ENCODE measurements at regions not wholly inside any gene's neighbourhood (a gene's known extent, or its start where the extent isn't known, plus 50 kb on each side); places are given as distances from the start of the nearest gene placed in this dataset.

DNA sequence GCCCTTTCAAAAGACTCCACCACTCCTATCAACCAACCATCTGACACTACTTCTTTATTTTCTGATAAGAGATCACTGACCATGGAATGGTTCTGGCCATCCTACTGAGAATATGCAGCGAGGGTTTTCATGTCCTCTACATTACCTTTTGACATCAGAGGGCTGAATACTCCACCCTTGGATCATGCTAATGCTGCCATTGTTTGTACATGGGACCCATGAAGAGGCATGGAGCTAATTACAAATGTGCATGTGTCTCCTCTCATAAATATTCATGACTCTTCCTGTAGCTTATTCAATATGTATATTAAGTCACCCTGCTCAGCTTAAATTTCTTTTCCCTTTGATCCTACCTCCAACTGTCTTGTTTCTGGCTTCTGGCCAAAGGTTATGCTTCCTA, 1065.8 kb upstream of the GHITM start:
- intact Hi-C loops (cut with DNase I) = no loop called here

DNA sequence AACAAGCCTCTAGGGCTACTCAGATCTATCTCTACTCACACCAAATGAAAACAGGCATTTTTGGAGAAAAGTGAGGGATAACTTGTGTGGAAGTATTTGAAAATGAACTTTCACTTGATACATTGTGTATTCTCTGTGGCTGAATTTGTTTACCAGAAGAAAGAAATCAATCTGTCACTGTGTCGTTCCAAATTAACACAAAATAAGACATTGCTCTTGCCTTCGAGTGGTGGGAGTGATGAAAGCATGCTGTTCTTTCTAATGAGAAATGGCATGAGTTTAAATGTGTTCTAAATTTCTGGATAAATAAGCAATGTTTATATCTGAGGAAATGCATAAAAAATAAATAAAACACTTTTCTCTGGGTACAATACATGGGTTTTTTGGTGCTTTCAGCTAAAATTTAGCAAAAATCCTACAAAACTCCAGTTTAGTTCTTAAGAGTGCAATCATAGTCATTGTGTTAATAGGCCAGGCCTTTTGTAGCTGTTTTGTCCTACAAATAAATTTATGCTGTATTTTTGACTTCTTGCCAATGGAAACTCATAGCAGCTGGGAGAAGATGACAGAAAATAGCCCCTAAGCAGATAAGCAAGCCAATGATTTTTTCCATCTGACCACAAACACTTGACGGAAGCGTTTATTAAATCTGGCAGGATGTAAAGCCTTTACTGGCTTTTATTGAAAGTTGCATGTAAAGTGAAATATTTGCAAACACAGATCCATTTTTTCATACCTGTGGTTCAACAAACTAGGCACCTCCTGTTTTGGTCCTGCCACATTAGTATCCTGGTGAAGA, 1064.1 kb upstream of the GHITM start:
- intact Hi-C loops (cut with DNase I) = no loop called here
- no peaks in the 10 kb centered on the region for H3K4me1 ChIP-seq
- DNase-seq = no peak
- H3K36me3 ChIP-seq = no peaks in the 10 kb centered on the region
- H3K9me3 ChIP-seq = no peaks in the 10 kb centered on the region
- no peak for TF ChIP-seq POLR2A (IDR thresholded peaks at IDR 0.05)
- TF ChIP-seq, protein P1, sequence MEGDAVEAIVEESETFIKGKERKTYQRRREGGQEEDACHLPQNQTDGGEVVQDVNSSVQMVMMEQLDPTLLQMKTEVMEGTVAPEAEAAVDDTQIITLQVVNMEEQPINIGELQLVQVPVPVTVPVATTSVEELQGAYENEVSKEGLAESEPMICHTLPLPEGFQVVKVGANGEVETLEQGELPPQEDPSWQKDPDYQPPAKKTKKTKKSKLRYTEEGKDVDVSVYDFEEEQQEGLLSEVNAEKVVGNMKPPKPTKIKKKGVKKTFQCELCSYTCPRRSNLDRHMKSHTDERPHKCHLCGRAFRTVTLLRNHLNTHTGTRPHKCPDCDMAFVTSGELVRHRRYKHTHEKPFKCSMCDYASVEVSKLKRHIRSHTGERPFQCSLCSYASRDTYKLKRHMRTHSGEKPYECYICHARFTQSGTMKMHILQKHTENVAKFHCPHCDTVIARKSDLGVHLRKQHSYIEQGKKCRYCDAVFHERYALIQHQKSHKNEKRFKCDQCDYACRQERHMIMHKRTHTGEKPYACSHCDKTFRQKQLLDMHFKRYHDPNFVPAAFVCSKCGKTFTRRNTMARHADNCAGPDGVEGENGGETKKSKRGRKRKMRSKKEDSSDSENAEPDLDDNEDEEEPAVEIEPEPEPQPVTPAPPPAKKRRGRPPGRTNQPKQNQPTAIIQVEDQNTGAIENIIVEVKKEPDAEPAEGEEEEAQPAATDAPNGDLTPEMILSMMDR (IDR thresholded peaks at IDR 0.05) = no peak
- H3K27me3 ChIP-seq = no peaks in the 10 kb centered on the region
- WGBS, 2 donors = 71 to 81% methylated on average over 4 of the region's 4 CpGs
- H3K4me3 ChIP-seq (replicated peaks in 1 of 3) = no peak overlapping the region
- H3K27ac ChIP-seq = no peak overlapping the region

More for the DNA sequence above, 1065.8 kb upstream of the GHITM start:
- Histone ChIP-seq H3K27ac (no peak overlapping the region), H3K4me3 (replicated peaks in 1 of 3) (no peak overlapping the region), H3K27me3 (no peaks in the 10 kb centered on the region), H3K9me3 (no peaks in the 10 kb centered on the region), H3K36me3 (no peaks in the 10 kb centered on the region), H3K4me1 (no peaks in the 10 kb centered on the region)
- 73 to 91% methylated on average over 1 of the region's 1 CpG for WGBS, 2 donors
- DNase-seq = no peak
- no peak for TF ChIP-seq POLR2A (IDR thresholded peaks at IDR 0.05)
- TF ChIP-seq, protein P1 (IDR thresholded peaks at IDR 0.05) = no peak

DNA sequence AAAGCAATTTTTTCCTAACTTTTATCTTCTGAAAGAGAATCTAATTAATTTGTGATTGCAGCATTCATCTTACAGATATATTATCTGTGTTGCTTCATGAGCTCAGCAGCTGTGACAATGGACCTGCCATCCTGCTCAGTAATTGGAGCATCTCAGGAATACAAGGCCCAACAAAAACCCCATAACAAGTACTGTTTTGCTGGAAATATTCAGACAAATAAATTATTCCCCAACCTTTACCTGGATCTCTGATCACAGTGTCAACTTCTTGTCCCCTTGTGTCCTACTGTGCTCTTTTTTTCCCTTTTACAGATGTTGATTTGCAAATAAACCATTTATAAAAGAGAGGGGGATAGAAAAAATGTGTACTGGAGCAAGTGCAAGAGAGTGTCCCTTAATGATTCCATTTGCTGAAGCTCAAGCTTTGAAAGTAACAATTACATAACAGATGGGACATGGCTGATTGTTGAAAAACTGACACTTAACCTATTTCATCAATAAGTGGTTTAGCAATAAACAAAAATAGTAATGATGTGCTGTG, 1063.4 kb upstream of the GHITM start:
- TF ChIP-seq, protein P1 (IDR thresholded peaks at IDR 0.05) = no peak
- TF ChIP-seq POLR2A (IDR thresholded peaks at IDR 0.05) = no peak
- H3K4me3 ChIP-seq (replicated peaks in 1 of 3) = no peak overlapping the region
- intact Hi-C loops (cut with DNase I) = no loop called here
- no peak overlapping the region for H3K27ac ChIP-seq
- H3K27me3 ChIP-seq = no peaks in the 10 kb centered on the region
- H3K36me3 ChIP-seq = no peaks in the 10 kb centered on the region
- no peak for DNase-seq
- no peaks in the 10 kb centered on the region for H3K4me1 ChIP-seq
- H3K9me3 ChIP-seq = no peaks in the 10 kb centered on the region

DNA sequence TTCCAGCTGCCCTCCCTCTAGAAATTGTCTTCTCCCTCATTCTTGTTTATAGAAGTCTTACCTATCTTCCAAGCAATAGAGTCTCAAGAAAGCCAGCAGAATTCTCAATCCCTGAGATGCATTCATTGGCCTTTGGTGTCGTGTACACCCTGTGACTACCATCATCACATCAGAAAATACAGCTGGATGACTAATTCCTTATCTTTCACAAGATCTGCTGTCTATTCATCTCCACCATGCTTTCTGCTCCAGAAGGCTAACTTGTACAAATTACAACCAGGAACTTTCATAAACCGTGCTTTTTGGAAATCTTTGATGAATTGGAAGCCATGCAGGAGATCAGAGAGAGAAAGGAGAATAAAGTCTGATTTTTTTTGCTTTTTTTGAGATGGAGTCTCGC, 1062.9 kb upstream of the GHITM start:
- Histone ChIP-seq H3K9me3 (no peaks in the 10 kb centered on the region), H3K27me3 (no peaks in the 10 kb centered on the region), H3K4me3 (replicated peaks in 1 of 3) (no peak overlapping the region), H3K4me1 (no peaks in the 10 kb centered on the region), H3K36me3 (no peaks in the 10 kb centered on the region), H3K27ac (no peak overlapping the region)
- TF ChIP-seq POLR2A (IDR thresholded peaks at IDR 0.05) = no peak
- TF ChIP-seq, protein P1 (IDR thresholded peaks at IDR 0.05) = no peak
- WGBS, 2 donors = 79 to 88% methylated on average over 3 of the region's 3 CpGs
- no peak for DNase-seq
- intact Hi-C loops (cut with DNase I) = no loop called here

DNA sequence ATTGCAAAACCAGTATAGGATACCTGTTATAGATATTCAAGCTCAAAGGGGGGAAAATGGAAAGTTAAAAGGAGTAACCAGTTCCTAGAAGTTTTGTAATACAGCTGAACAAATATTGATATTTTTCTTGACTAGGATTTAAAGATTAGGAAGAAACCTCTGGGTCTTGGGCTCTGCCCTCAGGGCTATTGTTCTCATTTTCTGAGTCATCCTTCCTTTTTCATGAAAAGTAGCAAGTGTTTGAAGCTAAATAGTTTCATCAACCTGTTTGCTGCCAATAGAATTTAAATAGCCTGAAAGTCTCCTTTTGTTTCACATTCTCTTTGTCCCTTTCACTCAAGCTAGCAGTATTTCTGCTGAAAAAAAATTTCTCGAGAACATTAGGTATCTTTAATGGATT, 1061.1 kb upstream of the GHITM start:
- no peak for DNase-seq
- H3K27me3 ChIP-seq = no peaks in the 10 kb centered on the region
- H3K36me3 ChIP-seq = no peaks in the 10 kb centered on the region
- TF ChIP-seq POLR2A (IDR thresholded peaks at IDR 0.05) = no peak
- TF ChIP-seq, protein P1 (IDR thresholded peaks at IDR 0.05) = no peak
- WGBS, 2 donors = 80 to 87% methylated on average over 1 of the region's 1 CpG
- intact Hi-C loops (cut with DNase I) = no loop called here
- H3K9me3 ChIP-seq = no peaks in the 10 kb centered on the region
- no peaks in the 10 kb centered on the region for H3K4me1 ChIP-seq
- no peak overlapping the region for H3K27ac ChIP-seq
- H3K4me3 ChIP-seq (replicated peaks in 1 of 3) = no peak overlapping the region

Data from thyroid gland (tissue), 4 donors.